ENCODE measurements at regions not wholly inside any gene's neighbourhood (a gene's known extent, or its start where the extent isn't known, plus 50 kb on each side); places are given as distances from the start of the nearest gene placed in this dataset.

GRCh38 chr18:52183107-52183506 lies 156.9 kb upstream of the DCC start:
- no peak for TF ChIP-seq REST (IDR thresholded peaks at IDR 0.05; ENCODE audit: insufficient read depth in 1 of 2, low read depth in 2 of 2, low read length in 2 of 2)
- TF ChIP-seq TAF1 (IDR thresholded peaks at IDR 0.05; ENCODE audit: borderline replicate concordance, insufficient read depth, low read length) = no peak
- TF ChIP-seq POLR2AphosphoS5 (IDR thresholded peaks at IDR 0.05; ENCODE audit: low read depth, low read length) = no peak

Measured in PFSK-1 (cell line).